Forelimb muscle (tissue), 1 donor: ENCODE measurements at regions not wholly inside any gene's neighbourhood (a gene's known extent, or its start where the extent isn't known, plus 50 kb on each side); places are given as distances from the start of the nearest gene placed in this dataset.
"Not testable (repeated sequence)": the region's sequence is repeated elsewhere in the genome, so short reads cannot be mapped to it uniquely, and the experiment has no call there.

Source experiments
- DNase-seq: peaks from one replicate; pipeline ENCODE4 v3.0.0-alpha.2; 2013; ENCODE audit warnings: low read depth

DNA sequence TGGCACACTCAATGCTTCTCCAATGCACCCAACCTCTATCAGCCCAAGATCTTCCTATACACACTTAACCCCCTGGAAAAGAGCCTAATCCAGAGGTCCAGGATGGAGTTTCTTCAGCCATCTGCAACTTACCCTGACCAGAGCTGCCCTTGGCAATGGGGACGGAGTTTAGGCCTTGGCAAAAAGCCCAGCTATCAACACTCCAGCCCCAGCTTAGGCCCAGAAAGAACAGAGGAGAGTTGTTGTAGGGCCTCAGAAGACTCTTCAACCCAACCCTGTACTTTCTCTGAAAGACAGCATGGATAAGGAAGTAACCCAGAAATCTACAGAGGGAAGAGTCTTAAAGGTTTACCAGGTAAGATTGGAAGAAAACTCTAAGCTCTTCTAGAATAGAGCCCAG lies 219.3 kb upstream of the PELI2 start:
- DNase-seq: no peak

DNA sequence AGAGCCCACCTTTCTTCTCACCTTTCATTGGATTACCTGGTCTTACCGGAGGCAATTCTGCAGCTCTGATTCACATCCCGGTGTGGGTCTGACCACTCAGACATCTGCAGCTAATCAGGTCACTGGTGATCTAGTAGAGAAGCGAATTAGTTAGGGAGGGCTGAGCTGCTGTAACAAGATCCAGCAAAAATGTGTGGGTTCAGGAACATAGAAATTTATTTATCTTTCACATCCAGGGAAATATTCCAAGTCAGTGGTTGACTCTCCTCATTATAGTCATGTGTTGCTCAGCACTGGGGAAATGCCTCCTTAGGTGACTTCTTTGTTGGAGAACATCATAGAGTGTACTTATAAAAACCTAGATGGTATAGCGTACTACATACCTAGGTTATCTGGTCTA lies 218.7 kb upstream of the PELI2 start:
- no peak for DNase-seq

DNA sequence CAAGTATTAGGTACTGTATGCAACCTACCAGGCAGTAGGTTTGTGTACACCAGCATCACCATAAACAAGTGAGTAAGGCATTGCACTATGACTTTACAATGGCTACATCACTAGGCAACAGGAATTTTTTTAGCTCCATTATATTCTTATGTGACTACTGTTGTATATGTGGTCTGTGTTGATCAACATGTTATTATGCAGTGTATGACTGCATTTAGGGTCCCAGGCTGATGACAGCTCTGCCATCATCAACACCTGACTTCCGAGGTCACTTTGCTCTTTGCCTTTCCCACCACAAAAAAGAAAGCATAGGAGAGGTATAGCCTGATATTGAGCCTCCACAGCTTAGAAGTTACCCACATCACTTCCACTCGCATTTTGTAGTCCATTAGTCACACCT lies 217.5 kb upstream of the PELI2 start:
- DNase-seq: no peak

DNA sequence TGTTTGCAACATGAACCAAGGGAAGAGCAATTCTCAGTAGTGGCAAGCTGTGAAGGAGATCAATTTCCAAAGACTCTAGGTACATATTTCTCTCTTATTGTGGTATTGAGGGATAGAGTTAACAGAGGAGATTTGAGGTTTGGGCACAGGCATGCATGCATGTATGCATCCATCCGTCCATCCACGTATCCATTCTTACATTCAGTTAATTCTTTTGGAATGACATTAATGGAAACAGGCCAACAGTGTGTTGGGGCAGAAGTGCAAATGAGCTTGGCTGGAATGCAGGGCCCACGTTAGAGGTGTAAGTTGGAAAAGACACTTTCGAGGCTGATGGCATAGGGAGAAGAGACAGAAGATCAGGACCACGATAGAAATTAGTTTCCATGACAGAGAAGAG lies 216.9 kb upstream of the PELI2 start:
- no peak for DNase-seq

DNA sequence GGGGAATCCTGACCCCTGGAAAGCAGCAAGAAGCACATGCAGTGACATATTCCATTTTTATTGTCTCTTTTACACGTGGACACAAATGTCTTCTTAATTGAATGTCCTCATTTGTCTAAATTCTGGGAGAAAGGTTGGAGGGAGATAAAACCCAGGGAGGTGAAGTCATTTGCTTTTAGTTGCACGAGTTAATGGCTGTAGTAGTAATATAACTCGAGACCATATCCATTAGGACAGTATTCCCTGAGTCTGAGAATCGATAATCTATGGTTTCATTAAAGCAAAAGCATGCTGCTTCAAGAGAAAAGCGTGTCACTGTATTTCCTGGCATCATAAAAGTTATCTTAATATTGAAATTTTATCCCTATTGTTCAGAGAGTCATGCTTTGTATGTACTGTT lies 216.0 kb upstream of the PELI2 start:
- no peak for DNase-seq

DNA sequence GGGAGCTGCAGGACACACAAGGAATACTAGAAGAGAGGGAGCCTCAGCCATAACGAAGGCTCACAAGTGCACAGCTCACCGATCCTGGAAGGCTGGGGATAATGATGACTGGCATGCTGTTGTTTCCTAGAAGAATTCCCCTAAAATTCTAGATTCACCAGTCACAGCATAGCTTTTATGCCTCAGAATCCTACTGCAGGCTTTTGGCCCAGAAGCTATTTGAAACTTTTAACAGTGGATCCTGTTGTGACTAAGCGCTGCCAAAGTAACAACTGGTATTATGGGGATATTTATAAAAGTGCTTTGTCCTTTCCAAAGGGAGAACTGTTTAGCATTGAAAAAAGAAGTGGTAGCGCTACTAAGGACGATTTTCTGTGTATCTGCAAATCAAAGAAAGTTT lies 214.1 kb upstream of the PELI2 start:
- DNase-seq: no peak

DNA sequence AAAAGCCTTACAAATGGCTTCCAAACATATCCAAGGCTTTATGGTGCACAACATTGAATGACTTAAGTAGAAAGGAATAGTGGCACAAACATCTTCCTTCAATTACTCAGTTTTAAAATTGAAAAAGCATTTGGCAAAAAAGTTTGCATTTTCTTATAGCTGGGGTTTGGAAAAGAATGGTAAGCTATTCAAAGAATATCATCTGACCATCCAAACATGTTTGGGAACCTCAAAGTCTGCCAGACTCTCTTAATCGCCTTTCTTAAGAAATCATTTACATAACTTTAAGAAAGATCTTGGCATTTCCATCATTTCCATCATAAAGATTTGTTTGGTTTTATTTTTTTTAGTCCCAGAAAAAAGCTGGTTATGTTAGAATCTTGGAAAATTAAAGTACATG lies 210.1 kb upstream of the PELI2 start:
- DNase-seq: no peak

DNA sequence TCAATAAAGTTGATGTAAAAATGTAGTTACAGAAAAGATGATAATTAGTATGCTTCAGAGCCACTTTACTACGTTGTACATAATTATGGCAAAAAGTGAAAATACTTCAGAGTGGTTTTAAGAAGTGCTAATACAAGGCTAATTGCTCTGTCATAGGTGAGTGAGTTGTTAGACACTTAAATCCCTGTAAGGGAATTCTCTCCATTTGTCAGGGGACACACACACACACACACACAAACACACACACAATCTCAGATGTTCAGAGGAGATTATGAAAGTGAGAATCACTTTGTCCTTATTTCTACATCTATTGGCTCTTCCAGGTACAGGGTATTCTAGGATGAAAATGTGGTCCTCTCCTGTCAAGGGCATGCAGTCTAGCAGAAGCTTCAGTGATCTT lies 208.3 kb upstream of the PELI2 start:
- DNase-seq: no peak

DNA sequence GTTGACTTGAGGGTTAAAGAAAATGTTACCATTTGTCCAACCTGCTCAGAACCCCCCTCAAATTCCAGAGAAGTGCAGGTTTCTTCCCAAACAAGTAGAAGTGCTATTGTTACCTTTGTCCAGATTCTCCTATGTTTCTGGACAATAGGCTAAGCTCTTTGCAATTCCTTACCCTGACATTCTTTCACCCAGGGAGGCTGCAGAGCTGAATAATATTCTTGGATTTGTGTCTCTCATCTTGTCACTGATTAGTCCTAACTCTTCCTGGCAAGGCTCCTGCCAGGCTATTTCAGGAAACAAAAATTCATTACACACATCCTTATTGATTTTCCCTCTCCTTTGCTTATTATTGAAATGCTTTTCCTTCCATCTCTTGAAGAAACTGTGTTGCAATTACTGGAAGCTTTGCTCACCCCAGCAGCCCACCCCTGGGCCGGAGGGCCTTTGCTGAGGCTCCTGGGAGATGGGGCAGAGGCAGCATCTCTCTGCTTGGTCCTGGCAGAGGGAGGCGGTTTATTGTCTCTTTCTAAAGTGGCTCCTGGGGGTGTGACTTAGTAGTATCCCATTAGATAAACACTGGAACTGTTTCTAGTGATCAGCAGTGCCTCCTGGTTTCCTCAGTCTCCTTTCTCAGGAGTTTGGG lies 207.5 kb upstream of the PELI2 start:
- DNase-seq: no peak

DNA sequence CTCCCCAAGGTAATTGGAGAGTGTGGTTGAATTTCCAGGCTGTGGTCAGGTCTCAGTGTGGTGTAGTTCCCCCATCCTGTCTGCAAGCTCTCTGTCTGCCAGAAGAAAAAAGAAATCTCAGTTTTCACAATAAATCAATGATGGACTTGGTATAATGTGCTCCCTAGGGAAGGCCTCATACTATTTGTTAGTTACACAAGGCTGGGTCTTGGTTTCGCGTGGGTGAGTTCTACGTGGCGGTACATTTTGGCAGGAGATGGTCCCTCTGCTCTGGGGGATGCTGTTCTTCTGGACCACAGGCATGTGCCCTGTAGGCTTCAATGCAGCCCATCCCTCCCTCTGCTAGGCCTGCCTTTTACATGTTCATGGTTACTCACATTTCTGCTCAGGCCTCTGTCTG lies 206.4 kb upstream of the PELI2 start:
- no peak for DNase-seq

DNA sequence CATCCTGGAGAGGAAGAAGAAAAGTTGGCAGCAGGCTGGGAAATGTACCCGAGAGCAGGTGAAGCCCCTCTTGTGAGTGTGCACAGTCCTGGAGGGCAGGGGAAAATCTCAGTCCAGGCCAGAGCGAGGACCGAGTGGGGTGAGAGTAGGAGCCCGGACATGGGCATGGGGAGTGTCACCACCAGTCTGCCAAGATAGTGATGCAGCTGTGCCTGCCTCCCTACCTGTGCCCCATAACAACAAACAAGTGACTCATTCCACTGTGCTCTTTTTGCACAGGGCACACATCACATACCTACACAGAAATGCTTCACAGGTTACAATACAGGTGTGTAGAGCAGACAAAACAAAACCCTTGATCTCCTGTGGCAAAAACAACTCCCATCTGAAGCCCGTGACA lies 205.9 kb upstream of the PELI2 start:
- DNase-seq: no peak

DNA sequence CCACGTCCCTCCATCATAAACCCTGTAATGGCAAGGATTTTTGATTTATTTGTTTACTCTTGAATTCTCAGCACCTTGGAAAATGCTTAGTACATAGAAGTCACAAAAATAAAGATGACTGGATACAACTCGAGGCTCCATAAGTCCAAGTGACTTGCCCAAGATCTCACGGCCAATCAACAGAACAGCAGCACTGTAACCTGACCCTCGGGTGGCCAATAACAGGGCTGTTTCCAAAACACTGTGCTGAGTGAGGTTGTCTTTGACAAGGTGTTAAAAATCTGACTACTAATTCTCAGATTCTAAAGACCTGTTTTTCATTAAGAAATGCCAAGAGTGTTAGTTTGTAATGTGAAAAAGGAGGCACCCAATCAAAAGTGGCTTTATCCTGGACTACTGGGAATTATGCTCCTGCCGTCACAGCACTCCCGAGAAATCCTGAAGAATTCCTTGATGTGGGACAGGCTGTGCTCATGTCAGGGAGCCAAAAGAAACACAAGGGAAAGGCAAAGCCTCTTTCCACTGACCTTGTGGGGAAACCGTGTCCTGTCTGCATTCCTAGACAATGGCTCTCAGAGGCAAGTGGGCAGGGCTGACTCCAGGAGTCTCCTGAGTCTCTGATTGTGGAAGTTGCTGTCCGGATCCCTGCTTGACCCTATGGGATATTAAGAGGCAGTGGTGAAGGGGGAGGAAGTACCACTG lies 204.7 kb upstream of the PELI2 start:
- no peak for DNase-seq

DNA sequence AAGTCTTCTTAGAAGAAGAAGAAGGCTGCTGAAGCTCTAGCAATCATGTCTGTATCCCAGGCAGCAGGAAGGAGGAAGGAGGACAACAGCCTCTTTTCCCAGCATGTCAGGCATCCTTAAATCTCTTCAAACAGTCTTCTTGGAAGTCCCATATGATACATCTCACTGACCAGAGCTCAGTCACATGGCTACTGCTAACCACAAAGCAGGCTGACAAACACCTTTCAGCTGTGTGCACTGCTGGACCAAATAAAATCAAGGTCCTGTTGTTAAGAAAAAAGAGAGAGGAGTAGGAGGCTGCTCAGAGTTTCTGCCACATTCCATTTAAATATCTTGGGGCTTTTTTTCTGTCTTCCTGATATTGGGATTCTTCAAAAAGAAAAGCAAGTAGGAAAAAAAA lies 203.4 kb upstream of the PELI2 start:
- no peak for DNase-seq

DNA sequence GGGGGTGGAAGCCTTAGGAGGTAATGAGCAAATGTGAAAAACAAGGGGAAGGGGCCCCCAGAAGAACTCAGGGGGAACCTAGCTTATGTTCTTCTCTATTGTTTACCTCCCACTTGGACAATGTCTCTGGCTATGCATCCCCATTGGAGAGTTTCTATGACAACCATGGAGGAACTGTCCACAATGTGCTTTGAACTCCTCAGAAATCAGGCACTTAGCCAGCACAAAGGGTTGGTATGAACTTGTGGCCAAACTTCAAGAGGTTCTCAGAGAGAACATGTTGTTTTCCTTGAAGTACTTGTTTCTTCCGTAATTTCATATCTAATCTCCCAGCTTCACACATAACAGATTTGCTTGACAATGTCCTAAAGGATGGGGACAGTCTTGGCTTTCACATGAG lies 202.8 kb upstream of the PELI2 start:
- DNase-seq: no peak

DNA sequence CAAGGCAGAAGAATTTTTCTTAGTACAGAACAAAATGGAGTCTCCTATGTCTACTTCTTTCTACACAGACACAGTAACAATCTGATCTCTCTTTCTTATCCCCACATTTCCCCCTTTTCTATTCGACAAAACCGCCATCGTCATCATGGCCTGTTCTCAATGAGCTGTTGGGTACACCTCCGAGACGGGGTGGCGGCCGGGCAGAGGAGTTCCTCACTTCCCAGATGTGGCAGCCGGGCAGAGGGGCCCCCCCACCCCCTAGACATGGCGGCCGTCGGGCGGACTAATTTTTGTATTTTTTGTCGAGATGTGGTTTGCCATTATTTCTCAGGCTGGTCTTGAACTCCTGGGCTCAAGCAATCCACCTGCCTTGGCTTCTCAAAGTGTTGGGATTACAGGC lies 198.4 kb upstream of the PELI2 start:
- DNase-seq: not testable (repeated sequence)

DNA sequence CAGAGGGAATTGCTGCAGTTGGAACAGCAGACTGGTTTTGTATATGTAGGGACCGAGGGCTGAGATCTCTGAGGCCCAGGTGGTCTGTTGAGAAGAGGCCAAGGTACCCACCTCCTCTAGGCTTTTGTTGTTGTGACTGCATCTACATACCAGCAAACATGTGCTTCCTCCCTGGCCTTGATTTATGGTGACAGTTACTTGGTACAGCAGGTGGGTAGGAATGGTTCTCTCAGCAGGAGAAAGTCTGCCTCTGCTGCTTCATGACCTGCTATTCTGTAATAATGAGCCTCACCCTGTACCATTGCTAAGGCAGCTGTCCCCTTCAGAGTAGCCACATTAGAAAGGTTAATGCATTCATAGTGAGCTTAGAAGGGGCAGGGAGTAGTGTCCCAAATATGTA lies 196.7 kb upstream of the PELI2 start:
- no peak for DNase-seq

DNA sequence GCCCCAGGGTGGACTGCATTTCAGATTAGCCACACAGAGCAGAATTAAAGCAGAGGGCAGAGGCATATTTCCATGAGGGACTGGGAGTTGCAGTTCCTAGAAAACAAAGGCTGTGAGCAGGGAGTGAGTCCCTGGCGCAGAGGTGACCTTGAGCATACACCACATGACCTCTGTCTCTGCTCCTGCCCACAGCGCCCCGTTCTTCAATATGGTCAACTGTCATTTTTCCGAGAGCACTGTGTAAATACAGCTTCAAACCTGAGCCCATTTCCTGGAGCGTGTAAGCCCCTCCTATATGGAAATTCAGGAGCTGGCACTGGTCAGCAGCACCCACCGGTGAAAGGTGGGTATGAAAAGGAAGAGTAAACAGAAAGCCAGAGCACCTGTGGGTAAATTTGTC lies 192.2 kb upstream of the PELI2 start:
- DNase-seq: no peak

DNA sequence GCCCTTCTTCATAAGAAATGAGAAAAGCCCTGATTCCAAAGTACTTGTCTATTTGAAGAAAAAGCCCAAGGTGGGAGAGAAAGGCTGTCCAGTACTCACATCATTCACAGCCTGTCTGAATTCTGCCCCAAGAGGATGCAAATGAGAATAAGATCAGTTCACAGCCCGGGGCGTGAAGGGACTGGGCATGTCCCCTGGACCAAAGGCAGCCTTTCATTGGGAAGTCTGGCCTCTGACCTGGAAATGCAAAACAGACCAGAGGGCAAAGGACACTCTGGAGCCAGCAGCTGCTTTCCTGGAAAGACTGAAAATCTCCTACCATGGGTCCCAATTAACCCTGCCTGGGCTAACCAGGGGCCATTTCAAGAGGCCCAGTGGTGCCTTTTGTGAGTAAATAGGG lies 191.2 kb upstream of the PELI2 start:
- no peak for DNase-seq

DNA sequence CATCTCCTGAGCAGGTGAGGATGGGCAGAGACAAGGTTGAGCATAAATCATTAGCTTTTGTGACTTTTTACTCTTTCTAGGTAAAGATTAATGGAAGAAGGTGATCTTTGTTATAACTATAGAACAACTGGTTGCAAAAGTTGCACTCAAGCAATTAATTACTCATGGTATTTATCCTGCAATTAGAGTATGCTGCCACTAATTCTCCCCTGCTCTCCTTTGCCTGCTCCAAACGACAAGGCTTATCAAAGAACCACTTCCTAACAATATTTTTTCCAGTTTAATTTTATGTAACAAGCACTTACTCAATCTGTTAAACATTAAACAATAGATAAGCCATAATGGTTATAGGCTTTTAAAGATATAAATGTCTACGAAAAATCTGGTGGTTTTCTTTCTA lies 189.9 kb upstream of the PELI2 start:
- no peak for DNase-seq

DNA sequence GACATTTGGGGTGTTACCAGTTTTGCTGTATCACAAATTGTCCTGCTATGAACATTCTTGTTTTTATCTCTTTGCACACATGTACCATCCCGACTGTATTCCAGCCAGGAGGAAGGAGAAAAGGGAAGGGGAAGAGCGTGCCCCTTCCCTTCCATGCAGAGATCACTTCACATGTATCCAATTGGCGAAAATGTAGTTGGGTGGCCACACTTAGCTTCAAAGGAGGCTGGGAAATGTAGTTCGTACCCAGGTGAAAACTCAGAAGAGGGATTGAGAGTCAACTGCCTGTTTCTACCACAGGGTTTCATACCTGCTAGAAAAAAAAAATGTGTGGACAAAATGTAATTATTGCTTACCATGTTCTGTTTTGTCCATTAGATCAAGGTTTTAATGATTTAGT lies 189.1 kb upstream of the PELI2 start:
- no peak for DNase-seq

DNA sequence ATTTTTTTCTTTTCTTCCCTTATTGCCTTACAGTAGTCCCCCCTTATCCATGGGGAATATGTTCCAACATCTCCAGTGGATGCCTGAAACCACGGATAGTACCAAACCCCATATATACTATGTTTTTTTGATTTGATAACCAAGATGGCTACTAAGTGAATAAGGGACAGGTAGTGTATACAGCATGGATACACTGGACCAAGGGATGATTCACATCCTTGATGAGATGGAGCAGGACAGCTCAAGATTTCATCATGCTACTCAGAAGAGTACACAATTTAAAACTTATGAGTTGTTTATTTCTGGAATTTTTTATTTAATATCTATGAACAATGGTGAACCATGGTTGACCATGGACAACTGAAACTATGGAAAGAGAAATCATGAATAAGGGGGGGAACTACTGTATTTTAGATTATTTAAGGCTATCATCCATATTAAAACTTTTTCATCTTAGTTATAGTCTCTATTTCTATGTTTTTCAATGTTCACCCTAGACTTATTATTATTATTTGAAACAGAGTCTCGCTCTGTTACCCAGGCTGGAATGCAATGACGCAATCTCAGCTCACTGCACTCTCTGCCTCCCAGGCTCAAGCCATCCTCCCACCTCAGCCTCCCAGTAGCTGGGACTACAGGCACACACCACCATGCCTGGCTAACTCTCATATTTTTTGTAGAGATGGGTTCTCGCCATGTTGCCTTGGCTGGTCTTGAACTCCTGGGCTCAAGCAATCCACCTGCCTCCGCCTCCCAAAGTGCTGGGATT lies 188.0 kb upstream of the PELI2 start:
- DNase-seq: no peak

DNA sequence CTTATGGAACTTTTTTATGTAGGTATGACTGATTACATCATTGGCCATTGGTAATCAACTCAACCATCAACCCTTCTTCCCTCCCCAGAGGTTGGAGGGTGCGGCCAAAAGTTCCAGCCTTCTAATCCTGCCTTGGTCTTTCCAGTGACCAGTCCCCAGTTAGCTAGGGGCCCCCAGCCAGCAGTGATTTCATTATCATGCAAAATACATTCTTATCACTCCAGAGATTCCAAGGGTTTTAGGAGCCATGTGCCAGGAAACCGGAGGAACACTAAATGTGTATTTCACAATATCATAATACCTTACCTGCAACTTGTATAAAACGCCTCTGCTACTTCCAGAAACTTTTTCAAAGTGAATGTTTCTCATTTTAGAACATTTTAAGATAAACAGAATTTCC lies 181.5 kb upstream of the PELI2 start:
- no peak for DNase-seq

DNA sequence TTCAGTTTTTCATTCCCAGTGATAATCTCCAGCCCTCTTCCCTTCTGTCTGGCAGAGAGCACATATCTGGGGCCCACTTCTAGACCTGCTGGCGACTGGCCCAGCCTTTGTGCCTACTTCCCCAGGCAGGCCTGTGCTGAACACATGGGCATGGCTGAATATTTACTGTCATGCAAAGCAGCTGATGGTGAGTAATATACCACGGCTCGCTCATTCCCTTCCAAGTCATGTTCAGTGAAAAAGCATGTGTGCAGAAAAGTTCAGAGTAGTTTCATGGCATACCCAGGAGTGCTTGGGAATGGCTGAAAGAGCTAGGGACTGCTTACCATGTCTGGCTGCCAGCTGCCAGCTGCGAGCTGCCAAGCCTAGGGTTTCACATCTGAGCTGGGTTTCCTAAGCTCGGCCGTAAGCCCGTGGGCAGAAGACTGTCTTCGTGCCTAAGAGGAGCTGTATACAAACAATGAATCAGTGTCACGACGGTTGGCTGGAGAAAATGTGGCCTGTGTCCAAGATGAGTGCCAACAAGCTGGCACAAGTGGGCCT lies 179.9 kb upstream of the PELI2 start:
- DNase-seq: no peak
